T-helper 2 cell (primary cell): ENCODE measurements at regions not wholly inside any gene's neighbourhood (a gene's known extent, or its start where the extent isn't known, plus 50 kb on each side); places are given as distances from the start of the nearest gene placed in this dataset.

Experiments
- DNase-seq, 5 experiments: peaks; one replicate each; pipeline versions ENCODE4 v3.0.0 to v3.0.0-alpha.2; 2012 to 2022

- DNase-seq: no peak
These were observed 362.3 kb downstream of the WDR72 start for GRCh38 chr15:53397041-53397616.

GRCh38 chr15:53395871-53396270, 363.6 kb downstream of the WDR72 start:
- no peak for DNase-seq

- DNase-seq: no peak
These were observed 368.9 kb downstream of the WDR72 start for GRCh38 chr15:53390549-53390948.

GRCh38 chr15:53389271-53390037, 370.0 kb downstream of the WDR72 start:
- DNase-seq: no peak

GRCh38 chr15:53384417-53384816, 375.0 kb downstream of the WDR72 start:
- no peak for DNase-seq

GRCh38 chr15:53378096-53378800, 381.2 kb downstream of the WDR72 start:
- DNase-seq: no peak

GRCh38 chr15:53367740-53368139, 391.7 kb downstream of the WDR72 start:
- DNase-seq: no peak

GRCh38 chr15:53360881-53361280, 398.6 kb downstream of the WDR72 start:
- DNase-seq: no peak

- DNase-seq: no peak
These were observed 400.4 kb downstream of the WDR72 start for GRCh38 chr15:53359038-53359437.

- DNase-seq: no peak
These were observed 404.6 kb downstream of the WDR72 start for GRCh38 chr15:53354874-53355273.

- no peak for DNase-seq
These were observed 408.1 kb downstream of the WDR72 start for GRCh38 chr15:53351373-53351772.

- no peak for DNase-seq
These were observed 412.9 kb downstream of the WDR72 start for GRCh38 chr15:53346583-53346982.

GRCh38 chr15:53331328-53332190, 427.9 kb downstream of the WDR72 start:
- DNase-seq: no peak

- no peak for DNase-seq
These were observed 431.1 kb downstream of the WDR72 start for GRCh38 chr15:53328341-53328740.

- DNase-seq: no peak
These were observed 435.4 kb downstream of the WDR72 start for GRCh38 chr15:53324061-53324460.

- no peak for DNase-seq
These were observed 436.3 kb downstream of the WDR72 start for GRCh38 chr15:53323191-53323590.

- no peak for DNase-seq
These were observed 438.6 kb downstream of the WDR72 start for GRCh38 chr15:53320816-53321215.

- DNase-seq: no peak
These were observed 446.8 kb downstream of the WDR72 start for GRCh38 chr15:53312707-53313106.

- DNase-seq: no peak
These were observed 448.8 kb downstream of the WDR72 start for GRCh38 chr15:53310709-53311108.

GRCh38 chr15:53307952-53308624, 451.4 kb downstream of the WDR72 start:
- DNase-seq: no peak

GRCh38 chr15:53305554-53305953, 453.9 kb downstream of the WDR72 start:
- DNase-seq: no peak

- no peak for DNase-seq
These were observed 454.4 kb downstream of the WDR72 start for GRCh38 chr15:53305101-53305500.
